ENCODE measurements at regions not wholly inside any gene's neighbourhood (a gene's known extent, or its start where the extent isn't known, plus 50 kb on each side); places are given as distances from the start of the nearest gene placed in this dataset.

DNA sequence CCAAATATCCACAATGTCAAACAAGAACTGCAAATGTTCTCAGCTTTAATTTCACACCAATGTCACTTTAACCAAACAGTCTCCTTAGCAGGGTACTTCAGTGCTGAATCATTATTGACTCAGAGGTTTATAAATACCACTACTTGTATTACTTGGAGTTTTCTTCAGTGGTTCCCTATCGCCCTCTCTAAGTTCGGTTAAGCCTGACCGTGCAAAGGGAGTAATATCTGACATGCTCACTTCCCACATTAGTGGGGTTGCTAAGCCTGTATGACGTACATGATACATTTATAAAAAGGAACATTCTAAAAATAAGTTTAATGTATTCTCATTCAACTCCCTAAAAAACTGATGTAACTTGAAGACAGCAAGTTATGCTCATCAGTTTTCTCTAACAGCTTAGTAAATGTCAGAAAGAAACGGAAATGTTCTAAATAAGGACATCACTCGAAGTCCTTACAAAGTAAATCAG is 93.1 kb upstream of the ZC3H12C start:
- H3K27ac ChIP-seq = no peak overlapping the region
- H3K27me3 ChIP-seq = no peaks in the 10 kb centered on the region
- H3K36me3 ChIP-seq = no peaks in the 10 kb centered on the region
- intact Hi-C loops (cut with DNase I; ENCODE audit: low total_unique reads) = no loop called here
- TF ChIP-seq, protein P1, sequence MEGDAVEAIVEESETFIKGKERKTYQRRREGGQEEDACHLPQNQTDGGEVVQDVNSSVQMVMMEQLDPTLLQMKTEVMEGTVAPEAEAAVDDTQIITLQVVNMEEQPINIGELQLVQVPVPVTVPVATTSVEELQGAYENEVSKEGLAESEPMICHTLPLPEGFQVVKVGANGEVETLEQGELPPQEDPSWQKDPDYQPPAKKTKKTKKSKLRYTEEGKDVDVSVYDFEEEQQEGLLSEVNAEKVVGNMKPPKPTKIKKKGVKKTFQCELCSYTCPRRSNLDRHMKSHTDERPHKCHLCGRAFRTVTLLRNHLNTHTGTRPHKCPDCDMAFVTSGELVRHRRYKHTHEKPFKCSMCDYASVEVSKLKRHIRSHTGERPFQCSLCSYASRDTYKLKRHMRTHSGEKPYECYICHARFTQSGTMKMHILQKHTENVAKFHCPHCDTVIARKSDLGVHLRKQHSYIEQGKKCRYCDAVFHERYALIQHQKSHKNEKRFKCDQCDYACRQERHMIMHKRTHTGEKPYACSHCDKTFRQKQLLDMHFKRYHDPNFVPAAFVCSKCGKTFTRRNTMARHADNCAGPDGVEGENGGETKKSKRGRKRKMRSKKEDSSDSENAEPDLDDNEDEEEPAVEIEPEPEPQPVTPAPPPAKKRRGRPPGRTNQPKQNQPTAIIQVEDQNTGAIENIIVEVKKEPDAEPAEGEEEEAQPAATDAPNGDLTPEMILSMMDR (IDR thresholded peaks at IDR 0.05) = no peak
- TF ChIP-seq POLR2AphosphoS5 (IDR thresholded peaks at IDR 0.05) (no peak), POLR2A (IDR thresholded peaks at IDR 0.05) (no peak), EP300 (IDR thresholded peaks at IDR 0.05; ENCODE audit: low read depth) (no peak)
- no peak for DNase-seq
- H3K4me1 ChIP-seq = peaks cover 0 to 16% (median 2%) of the 10 kb centered on the region in 4 donors
- in situ Hi-C loops (cut with MboI; ENCODE audit: low pct_ligation_motif_present in 1 of 4, low pct_unique_long_range_greater_than_20kb in 1 of 4, low sequenced_read_pairs in 3 of 4) = no loop called here
- no peak overlapping the region for H3K4me3 ChIP-seq
- WGBS, 2 donors (ENCODE audit: low coverage in 1 of 2) = 42 to 53% methylated on average over 6 of the region's 6 CpGs
- no peaks in the 10 kb centered on the region for H3K9me3 ChIP-seq

DNA sequence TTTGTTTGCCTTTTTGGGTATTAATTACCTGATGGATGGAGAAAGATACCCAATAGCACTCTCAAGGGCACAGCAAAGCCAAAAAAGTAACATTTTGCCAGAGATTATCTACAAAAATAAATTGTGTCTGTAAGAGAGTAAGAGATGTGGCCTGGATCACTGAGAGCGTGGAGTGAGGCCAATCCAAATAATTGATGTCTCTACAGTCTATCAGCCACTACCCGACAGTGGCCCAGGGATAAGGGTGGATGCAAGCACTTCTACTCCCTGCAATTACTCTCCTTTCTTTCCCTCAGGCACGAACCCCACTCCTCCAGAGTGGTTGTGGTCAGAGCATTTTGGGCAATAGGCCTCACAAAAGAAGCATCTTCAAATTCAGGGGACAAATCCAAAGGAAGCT is 92.3 kb upstream of the ZC3H12C start:
- H3K27ac ChIP-seq = no peak overlapping the region
- intact Hi-C loops (cut with DNase I; ENCODE audit: low total_unique reads) = no loop called here
- no peaks in the 10 kb centered on the region for H3K36me3 ChIP-seq
- no peak for DNase-seq
- TF ChIP-seq EP300 (IDR thresholded peaks at IDR 0.05; ENCODE audit: low read depth) (no peak), POLR2AphosphoS5 (IDR thresholded peaks at IDR 0.05) (no peak), POLR2A (IDR thresholded peaks at IDR 0.05) (no peak)
- TF ChIP-seq, protein P1 (IDR thresholded peaks at IDR 0.05) = no peak
- H3K27me3 ChIP-seq = no peaks in the 10 kb centered on the region
- WGBS, 2 donors (ENCODE audit: low coverage in 1 of 2) = 75 to 78% methylated on average over 3 of the region's 3 CpGs
- peaks cover 0 to 16% (median 2%) of the 10 kb centered on the region in 4 donors for H3K4me1 ChIP-seq
- H3K9me3 ChIP-seq = no peaks in the 10 kb centered on the region
- H3K4me3 ChIP-seq = no peak overlapping the region
- in situ Hi-C loops (cut with MboI; ENCODE audit: low pct_ligation_motif_present in 1 of 4, low pct_unique_long_range_greater_than_20kb in 1 of 4, low sequenced_read_pairs in 3 of 4) = no loop called here

DNA sequence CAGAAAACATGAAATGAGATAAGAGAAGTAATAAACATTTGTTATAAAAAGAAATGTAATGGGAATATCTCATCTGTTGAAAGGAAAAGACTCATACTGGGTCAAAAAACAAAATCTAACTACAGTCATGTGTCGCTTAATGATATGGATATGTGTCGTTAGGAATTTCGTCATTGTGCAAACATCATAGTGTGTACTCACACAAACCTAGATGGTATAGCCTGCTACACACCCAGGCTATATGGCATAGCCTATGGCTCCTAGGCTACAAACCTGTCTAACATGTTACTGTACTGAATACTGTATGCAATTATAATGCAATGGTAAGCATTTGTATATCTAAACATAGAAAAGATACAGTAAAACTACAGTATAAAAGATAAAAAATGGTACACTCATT is 89.8 kb upstream of the ZC3H12C start:
- Histone ChIP-seq H3K27ac (peak overlapping the region in 2 of 4 donors; percentile 41 to 47), H3K4me1 (peaks cover 0 to 16% (median 2%) of the 10 kb centered on the region in 4 donors), H3K9me3 (no peaks in the 10 kb centered on the region), H3K36me3 (no peaks in the 10 kb centered on the region), H3K27me3 (no peaks in the 10 kb centered on the region), H3K4me3 (no peak overlapping the region)
- 52 to 65% methylated on average over 3 of the region's 3 CpGs for WGBS, 2 donors (ENCODE audit: low coverage in 1 of 2)
- TF ChIP-seq, protein P1 (IDR thresholded peaks at IDR 0.05) = no peak
- no peak for TF ChIP-seq POLR2A (IDR thresholded peaks at IDR 0.05)
- no peak for TF ChIP-seq EP300 (IDR thresholded peaks at IDR 0.05; ENCODE audit: low read depth)
- no peak for TF ChIP-seq POLR2AphosphoS5 (IDR thresholded peaks at IDR 0.05)
- intact Hi-C loops (cut with DNase I; ENCODE audit: low total_unique reads) (no loop called here), in situ Hi-C loops (cut with MboI; ENCODE audit: low pct_ligation_motif_present in 1 of 4, low pct_unique_long_range_greater_than_20kb in 1 of 4, low sequenced_read_pairs in 3 of 4) (no loop called here)
- peak; percentile 9 for DNase-seq

DNA sequence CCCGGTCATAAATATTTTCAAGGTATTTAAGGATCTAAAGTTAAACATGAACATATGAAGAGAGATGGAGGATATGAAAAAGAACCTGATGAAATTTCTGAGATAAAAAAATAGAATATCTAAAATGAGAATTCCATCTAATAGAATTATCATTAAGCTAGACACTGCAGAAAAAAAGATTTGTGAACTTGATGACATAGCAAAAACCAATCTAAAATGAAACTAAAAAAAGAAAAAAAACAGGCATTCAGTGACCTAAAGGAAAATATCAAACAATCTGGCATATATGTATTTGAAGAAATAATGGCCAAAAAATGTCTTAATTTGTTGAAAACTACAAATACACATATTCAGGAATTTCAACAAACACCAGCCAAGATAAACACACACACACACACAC is 81.6 kb upstream of the ZC3H12C start:
- no peak for DNase-seq
- Histone ChIP-seq H3K36me3 (no peaks in the 10 kb centered on the region), H3K4me3 (no peak overlapping the region), H3K27ac (no peak overlapping the region), H3K9me3 (peaks cover 4 to 9% of the 10 kb centered on the region in 2 donors), H3K4me1 (peaks cover 0 to 3% (median 0%) of the 10 kb centered on the region in 4 donors), H3K27me3 (no peaks in the 10 kb centered on the region)
- intact Hi-C loops (cut with DNase I; ENCODE audit: low total_unique reads) (no loop called here), in situ Hi-C loops (cut with MboI; ENCODE audit: low pct_ligation_motif_present in 1 of 4, low pct_unique_long_range_greater_than_20kb in 1 of 4, low sequenced_read_pairs in 3 of 4) (no loop called here)
- WGBS, 2 donors (ENCODE audit: low coverage in 1 of 2) = 97% methylated on average over 1 of the region's 1 CpG; no CpG with 5 or more reads in 1 of the 2 donors
- TF ChIP-seq POLR2AphosphoS5 (IDR thresholded peaks at IDR 0.05) (no peak), POLR2A (IDR thresholded peaks at IDR 0.05) (no peak), EP300 (IDR thresholded peaks at IDR 0.05; ENCODE audit: low read depth) (no peak)
- TF ChIP-seq, protein P1 (IDR thresholded peaks at IDR 0.05) = no peak
